Natural killer cell (primary cell): ENCODE measurements at regions not wholly inside any gene's neighbourhood (a gene's known extent, or its start where the extent isn't known, plus 50 kb on each side); places are given as distances from the start of the nearest gene placed in this dataset.

Source experiments
- ATAC-seq, 3 donors: fragments of 150-1000 bp in 2 of 3; fragments of 200-7000 bp in 1 of 3; cut with Tn5 transposase; 1 replicate in 1 of 3; 2 replicates in 2 of 3; pipeline ENCODE4 v1.10.0; 2021; ENCODE audit warnings: mild to moderate bottlenecking in 2 of 3, moderate library complexity in 2 of 3
- DNase-seq, 2 donors: peaks; one replicate each; pipeline versions ENCODE4 v3.0.0 to v3.0.0-alpha.2; 2013 to 2021; ENCODE audit warnings: mixed read lengths in 1 of 2
- H3K27ac ChIP-seq: one replicate; pipeline ENCODE4 v1.5.1; 2013; ENCODE audit warnings: mild to moderate bottlenecking, low read length
- H3K27me3 ChIP-seq: one replicate; pipeline ENCODE4 v1.6.1; 2013; ENCODE audit warnings: low read length; ENCODE audit not compliant: control insufficient read depth, insufficient read depth
- H3K36me3 ChIP-seq: one replicate; pipeline ENCODE4 v1.6.1; 2013; ENCODE audit warnings: low read length; ENCODE audit not compliant: control insufficient read depth, insufficient read depth
- H3K4me1 ChIP-seq: one replicate; pipeline ENCODE4 v1.6.1; 2013; ENCODE audit warnings: low read length; ENCODE audit not compliant: control insufficient read depth, insufficient read depth
- H3K4me3 ChIP-seq: one replicate; pipeline ENCODE4 v1.5.1; 2013; ENCODE audit warnings: low read length
- H3K9me3 ChIP-seq: one replicate; pipeline ENCODE4 v1.6.1; 2013; ENCODE audit warnings: low read length; ENCODE audit not compliant: control insufficient read depth, insufficient read depth
- H3K27ac Mint-ChIP-seq, 2 donors: one replicate each; pipeline ENCODE4 v1.8.0; 2022; ENCODE audit warnings: mild to moderate bottlenecking in 2 of 2, mixed read lengths in 2 of 2, moderate library complexity in 1 of 2
- H3K27me3 Mint-ChIP-seq, 2 donors: one replicate each; pipeline ENCODE4 v1.8.0; 2022; ENCODE audit warnings: low read depth in 2 of 2, mixed read lengths in 2 of 2
- H3K36me3 Mint-ChIP-seq: one replicate; pipeline ENCODE4 v1.8.0; 2022; ENCODE audit warnings: mixed read lengths
- H3K4me1 Mint-ChIP-seq, 2 donors: one replicate each; pipeline ENCODE4 v1.8.0; 2022; ENCODE audit warnings: mixed read lengths in 2 of 2
- H3K4me3 Mint-ChIP-seq: one replicate; pipeline ENCODE4 v1.8.0; 2022; ENCODE audit warnings: mild to moderate bottlenecking, moderate library complexity, mixed read lengths
- H3K9me3 Mint-ChIP-seq, 2 donors: one replicate each; pipeline ENCODE4 v1.8.0; 2022; ENCODE audit warnings: mixed read lengths in 2 of 2
- CTCF ChIP-seq: fragments of 200-600 bp; IDR thresholded peaks from one replicate; pipeline ENCODE4 v1.8.0; 2022; ENCODE audit warnings: antibody characterized with exemption
- WGBS: methylation state at CpG from one replicate; pipeline ENCODE4 v1.1.7; 2013; ENCODE audit warnings: missing lambda C conversion rate; ENCODE audit not compliant: insufficient coverage; 5-methylcytosine and 5-hydroxymethylcytosine counted together
- intact Hi-C: fragments of 100-400 bp; cut with micrococcal nuclease; formaldehyde crosslinking; loops from one replicate; pipeline ENCODE4 v1.14.2; 2022

GRCh38 chr5:124650951-124651662 is 95.3 kb downstream of the ZNF608 start:
- H3K36me3 ChIP-seq = no peaks in the 10 kb centered on the region
- intact Hi-C loops = loop anchor here (5.0 kb wide), 1 partner anchor 96 kb away; the partner anchor contains the start of gene ZNF608
- H3K9me3 ChIP-seq = no peaks in the 10 kb centered on the region
- H3K27me3 ChIP-seq = peaks cover 61% of the 10 kb centered on the region
- peaks cover 26% of the 10 kb centered on the region for H3K4me1 ChIP-seq
- ATAC-seq = no peak
- TF ChIP-seq CTCF = no peak
- H3K4me1 Mint-ChIP-seq = peaks cover 34 to 44% of the 10 kb centered on the region in 2 donors
- 55% methylated on average over 2 of the region's 3 CpGs for WGBS
- no peak for DNase-seq
- peaks cover 34 to 37% of the 10 kb centered on the region in 2 donors for H3K27me3 Mint-ChIP-seq
- peak overlapping the region; percentile 39 for H3K4me3 ChIP-seq
- no peaks in the 10 kb centered on the region for H3K9me3 Mint-ChIP-seq
- no peak overlapping the region for H3K27ac ChIP-seq
- H3K4me3 Mint-ChIP-seq = peak overlapping the region; percentile 89
- H3K27ac Mint-ChIP-seq = peak overlapping the region in 1 of 2 donors; percentile 38
- H3K36me3 Mint-ChIP-seq = no peaks in the 10 kb centered on the region

- peak overlapping the region; percentile 82 for H3K4me3 Mint-ChIP-seq
- Histone ChIP-seq H3K27me3 (peaks cover 64% of the 10 kb centered on the region), H3K9me3 (no peaks in the 10 kb centered on the region), H3K36me3 (no peaks in the 10 kb centered on the region), H3K27ac (peak overlapping the region; percentile 8), H3K4me1 (peaks cover 30% of the 10 kb centered on the region), H3K4me3 (no peak overlapping the region)
- 8% methylated on average over 2 of the region's 4 CpGs for WGBS
- no peaks in the 10 kb centered on the region for H3K36me3 Mint-ChIP-seq
- ATAC-seq = peak; percentile 12 to 42 (median 26)
- peak in 1 of 2 donors; percentile 9 for DNase-seq
- peaks cover 41 to 42% of the 10 kb centered on the region in 2 donors for H3K27me3 Mint-ChIP-seq
- H3K4me1 Mint-ChIP-seq = peaks cover 34 to 44% of the 10 kb centered on the region in 2 donors
- no peak for TF ChIP-seq CTCF
- H3K27ac Mint-ChIP-seq = peak overlapping the region; percentile 61 to 88
- no peaks in the 10 kb centered on the region for H3K9me3 Mint-ChIP-seq
- intact Hi-C loops = loop anchor here (5.0 kb wide), 1 partner anchor 97 kb away; the partner anchor contains the start of gene ZNF608
Measured at GRCh38 chr5:124650147-124650561, 96.3 kb downstream of the ZNF608 start.

GRCh38 chr5:124649491-124650146 is 96.8 kb downstream of the ZNF608 start:
- TF ChIP-seq CTCF = no peak
- peak; percentile 90 to 93 (median 92) for ATAC-seq
- H3K4me3 Mint-ChIP-seq = peak overlapping the region; percentile 82
- H3K27ac Mint-ChIP-seq = peak overlapping the region; percentile 61 to 88
- H3K27me3 Mint-ChIP-seq = peaks cover 41 to 47% of the 10 kb centered on the region in 2 donors
- H3K4me3 ChIP-seq = no peak overlapping the region
- peak overlapping the region; percentile 8 for H3K27ac ChIP-seq
- intact Hi-C loops = loop anchor here (2.0 to 5.0 kb wide), 3 partner anchors 98 to 287 kb away; partner anchors contain the start of gene ZNF608
- H3K4me1 ChIP-seq = peaks cover 30% of the 10 kb centered on the region
- H3K36me3 Mint-ChIP-seq = no peaks in the 10 kb centered on the region
- peaks cover 68% of the 10 kb centered on the region for H3K27me3 ChIP-seq
- no peaks in the 10 kb centered on the region for H3K9me3 ChIP-seq
- H3K9me3 Mint-ChIP-seq = no peaks in the 10 kb centered on the region
- peaks cover 34 to 44% of the 10 kb centered on the region in 2 donors for H3K4me1 Mint-ChIP-seq
- peak; percentile 71 to 88 for DNase-seq
- 0% methylated on average over 7 of the region's 11 CpGs for WGBS
- H3K36me3 ChIP-seq = no peaks in the 10 kb centered on the region
